ENCODE measurements at regions not wholly inside any gene's neighbourhood (a gene's known extent, or its start where the extent isn't known, plus 50 kb on each side); places are given as distances from the start of the nearest gene placed in this dataset.

DNA sequence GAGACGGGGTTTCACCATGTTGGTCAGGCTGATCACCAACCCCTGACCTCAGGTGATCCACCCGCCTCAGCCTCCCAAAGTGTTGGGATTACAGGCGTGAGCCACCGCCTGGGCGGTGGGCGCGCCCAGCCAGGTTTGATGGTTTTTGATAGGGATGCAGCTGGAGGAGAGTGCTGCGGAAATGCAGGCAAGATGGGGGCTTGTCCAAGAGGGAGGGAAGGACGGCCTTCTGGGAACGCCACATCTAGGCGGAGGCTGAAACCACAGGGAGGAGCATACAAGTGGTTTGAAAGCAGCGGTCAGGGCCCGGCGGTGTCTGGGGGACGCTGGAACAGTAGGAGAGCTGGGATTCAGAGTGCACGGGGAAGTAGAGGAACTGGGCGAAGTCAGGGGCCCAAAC is 134.6 kb downstream of the VRK1 start:
- DNase-seq: no peak

DNA sequence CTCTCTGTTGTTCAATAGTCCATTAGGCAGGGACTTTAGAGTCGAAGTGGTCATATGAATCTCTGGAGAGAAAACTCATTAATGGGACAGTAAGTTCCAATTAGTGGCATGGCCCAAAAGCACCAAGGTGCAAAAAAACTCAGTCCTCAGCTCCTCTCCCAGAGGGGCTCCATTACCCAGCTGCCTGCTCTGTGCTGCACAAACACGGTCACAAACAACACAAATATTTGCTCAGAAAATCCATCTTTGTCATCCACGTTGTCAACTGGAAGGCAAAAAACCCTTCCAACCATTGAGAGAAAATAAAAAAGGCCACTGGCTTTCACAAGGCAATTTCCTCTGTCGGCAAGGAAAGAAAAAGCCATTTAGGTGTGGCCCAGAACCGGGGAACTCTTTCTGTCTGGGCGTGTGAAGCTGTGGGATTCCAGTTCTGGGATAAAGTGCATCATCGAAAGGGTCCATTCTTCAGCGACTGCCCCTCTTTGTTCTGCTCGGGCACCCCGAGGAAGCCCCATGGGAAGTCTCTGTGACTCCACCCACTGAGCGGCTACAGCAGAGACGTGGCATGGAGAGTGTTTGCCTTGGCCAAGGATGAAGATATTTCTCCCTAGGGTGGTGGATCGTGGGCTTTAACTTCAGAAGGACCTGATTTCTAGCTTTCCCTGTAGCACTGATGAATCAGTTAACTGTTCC is 137.6 kb downstream of the VRK1 start:
- no peak for DNase-seq

DNA sequence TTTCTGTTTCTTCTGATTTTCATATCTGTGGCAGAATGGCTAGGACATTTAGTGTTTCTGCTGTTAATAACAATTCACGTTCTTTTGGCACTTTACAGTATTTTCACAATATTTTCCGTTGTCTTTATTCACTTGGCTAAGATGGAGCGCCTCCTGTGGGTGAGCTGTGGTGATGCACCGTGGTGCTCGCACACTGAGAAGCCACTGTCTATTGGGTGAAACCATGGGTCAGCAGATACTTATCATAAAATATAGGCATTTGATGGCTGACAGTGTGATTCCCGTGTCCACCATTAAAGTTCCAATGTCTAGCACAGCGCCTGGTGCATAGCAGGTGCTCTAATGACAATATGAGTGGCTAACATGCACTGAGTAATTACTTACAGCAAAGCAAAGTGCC is 141.8 kb downstream of the VRK1 start:
- no peak for DNase-seq

DNA sequence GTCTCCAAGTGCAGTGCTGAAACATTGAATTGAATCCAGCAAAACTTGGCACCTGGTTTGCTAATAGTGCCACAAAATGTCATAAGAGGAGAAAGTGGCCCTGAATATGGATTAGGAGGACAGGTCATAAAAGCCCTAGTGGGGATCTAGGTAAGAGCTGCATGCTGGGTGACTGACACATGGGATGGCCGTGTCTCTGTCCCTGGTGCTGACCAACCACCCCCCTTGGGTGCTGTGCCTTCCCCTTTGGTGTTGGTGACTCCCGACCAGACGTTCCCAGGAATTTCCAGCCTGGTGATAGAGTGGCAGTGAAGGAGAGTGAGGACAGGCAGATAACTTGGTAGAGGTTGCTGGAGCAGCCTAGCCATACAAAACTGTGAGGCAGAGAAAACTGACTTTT is 142.8 kb downstream of the VRK1 start:
- no peak for DNase-seq

DNA sequence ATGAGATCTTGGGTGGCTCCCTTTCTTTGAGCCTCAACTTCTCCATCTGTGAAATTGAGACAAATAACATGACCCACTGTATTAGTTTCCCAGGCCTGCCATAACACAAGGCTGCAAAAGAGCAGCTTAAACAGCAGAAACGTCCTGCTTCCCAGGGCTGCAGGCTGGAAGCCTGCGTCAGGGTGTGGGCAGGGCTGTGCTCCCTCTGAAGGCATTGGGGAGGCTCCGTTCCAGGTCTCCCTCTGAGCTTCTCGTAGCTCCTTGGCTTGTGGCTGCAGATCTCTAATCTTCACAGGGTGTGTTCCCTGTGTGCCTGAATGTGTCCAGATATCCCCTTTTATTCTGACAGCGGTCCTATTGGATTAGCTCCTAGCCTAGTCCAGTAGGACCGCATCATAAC is 147.1 kb downstream of the VRK1 start:
- DNase-seq: no peak

DNA sequence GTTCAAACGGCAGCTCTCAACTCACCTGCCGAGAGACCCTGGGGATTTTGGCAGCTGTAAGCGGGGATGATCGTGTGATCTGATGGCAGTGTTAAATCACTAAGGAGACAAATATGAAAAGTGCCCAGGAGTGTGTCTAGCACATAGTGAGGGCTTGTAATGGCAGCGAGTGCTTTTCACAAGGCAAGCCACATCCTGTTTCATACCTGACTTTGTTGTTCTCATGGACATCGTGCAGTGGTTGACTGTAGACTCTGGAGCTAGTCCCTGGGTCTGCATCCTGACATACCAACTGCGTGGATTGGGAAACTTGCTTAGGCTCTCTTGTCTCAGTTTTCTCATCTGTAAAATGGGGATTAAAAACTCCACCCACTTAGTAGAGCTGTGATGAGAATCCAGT is 148.5 kb downstream of the VRK1 start:
- DNase-seq: no peak

DNA sequence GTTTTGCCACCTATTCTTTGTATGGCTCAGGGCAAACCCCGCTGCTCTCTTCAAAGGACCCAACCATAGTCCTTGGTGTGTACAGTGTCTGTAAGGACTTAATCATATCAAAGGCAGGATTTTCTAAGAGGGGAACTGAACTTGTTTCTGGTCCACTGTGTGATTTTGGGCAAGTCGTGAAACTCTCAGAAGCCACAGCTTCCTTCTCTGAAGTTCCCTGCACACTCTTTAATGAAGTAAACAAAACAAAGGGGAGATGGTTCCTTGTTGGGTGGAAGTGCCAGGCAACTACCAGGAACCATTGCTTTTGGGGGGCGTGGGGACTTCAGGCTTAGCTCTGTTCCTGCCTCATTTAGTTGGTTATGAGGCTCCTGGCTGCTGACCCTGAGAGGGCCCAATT is 152.4 kb downstream of the VRK1 start:
- DNase-seq: no peak

DNA sequence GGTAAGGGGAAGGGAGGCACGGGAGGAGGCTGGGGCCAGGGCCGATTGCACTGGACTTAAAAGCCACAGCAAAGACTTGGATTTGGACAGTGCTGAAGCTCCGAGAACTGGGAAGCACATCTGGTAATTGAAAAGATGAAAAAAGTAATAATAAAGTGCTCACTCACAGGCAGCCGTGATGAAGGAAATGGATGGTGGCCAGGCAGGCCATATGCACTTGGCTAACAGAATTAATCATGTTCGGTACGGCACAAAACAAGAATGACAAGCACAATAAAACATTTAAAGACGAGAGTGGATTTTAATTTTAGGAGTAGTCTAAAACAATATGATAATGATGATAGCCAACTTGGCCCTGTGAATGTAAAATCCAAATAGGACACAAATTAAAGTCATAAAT is 154.3 kb downstream of the VRK1 start:
- no peak for DNase-seq

DNA sequence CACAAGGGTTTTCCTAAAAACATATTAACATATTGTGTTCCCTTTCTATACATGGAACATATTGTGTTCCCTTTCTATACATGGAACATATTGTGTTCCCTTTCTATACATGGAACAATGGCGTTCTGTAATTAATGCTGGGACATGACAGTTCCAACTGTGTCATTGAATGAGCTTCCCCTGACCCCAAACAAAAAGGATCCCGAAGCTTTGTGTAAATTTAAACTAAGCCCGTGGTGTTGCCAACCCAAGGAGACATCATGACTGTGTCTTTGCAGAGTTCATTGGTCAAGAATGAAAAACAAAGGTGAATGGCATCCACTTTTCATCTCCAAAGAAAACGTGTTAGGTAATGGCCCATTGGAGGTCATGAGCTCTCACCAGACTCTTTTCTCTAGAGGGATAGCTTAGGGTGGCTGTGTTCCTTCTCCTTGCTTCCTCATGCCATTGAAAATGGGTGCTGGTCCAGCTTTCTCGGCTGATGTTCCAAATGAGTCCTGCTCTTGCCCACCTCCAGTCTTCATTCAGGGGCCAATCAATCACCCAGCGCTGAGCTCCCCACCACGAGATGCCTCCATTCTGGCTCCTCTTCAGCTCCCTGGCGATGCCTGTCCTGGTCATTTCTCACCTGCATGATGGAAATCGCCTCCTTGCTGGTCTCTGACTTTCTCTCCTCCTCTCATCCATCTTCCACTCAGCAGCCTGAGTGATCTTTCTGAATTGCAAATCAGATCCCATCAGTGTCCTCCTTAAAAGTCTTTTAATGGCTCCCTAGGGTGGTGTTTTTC is 156.1 kb downstream of the VRK1 start:
- DNase-seq: no peak

DNA sequence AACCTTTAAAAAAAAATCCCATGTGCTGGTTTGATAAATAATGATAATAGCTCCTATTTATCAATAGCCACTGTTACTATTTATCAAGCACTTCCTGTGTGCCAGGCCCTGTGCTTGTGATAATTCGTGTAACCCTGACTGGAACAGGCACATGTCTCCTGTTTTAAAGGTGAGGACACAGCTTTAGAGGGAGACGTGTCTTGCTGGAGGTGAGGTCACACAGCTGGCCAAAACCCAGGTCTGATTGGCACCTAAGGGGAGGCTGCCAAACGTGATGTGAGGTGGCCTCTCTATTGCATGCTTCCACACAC is 156.6 kb downstream of the VRK1 start:
- no peak for DNase-seq

DNA sequence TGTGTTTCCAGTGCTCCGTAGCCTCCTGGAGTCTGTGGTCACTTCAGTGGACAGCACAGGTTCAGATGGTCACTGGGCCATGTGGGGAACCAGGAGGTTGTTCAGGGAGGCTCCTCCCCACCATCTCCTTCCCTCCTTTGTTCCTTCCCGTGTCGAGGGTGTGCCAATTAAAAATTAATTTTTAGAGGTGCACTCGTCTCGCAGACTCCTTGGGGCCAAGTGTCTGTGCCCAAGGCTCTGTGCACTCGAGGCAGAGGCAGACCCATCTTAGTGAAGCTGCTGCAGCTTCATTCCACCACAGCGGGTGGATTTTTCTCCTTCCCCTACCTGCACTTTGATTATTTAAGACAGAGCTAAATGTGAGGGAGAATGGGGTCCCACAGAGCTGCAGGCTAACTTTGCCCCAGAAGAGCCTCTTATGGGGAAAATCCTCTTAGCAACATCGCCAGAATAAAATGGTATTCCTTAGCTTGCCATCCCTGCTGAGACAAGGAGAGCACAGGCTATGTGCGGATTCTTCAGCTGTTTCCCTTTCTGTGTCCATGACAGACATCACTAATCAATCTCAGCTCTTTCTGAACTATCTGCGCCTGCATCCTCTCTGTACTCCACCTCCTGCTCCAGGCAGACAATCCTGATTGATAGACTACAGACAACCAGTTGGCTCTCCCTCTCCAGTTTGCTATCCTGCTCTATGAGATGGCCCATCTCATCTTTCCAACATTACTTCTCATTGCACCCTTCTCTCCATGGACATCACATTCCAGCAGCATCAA is 159.5 kb downstream of the VRK1 start:
- no peak for DNase-seq

DNA sequence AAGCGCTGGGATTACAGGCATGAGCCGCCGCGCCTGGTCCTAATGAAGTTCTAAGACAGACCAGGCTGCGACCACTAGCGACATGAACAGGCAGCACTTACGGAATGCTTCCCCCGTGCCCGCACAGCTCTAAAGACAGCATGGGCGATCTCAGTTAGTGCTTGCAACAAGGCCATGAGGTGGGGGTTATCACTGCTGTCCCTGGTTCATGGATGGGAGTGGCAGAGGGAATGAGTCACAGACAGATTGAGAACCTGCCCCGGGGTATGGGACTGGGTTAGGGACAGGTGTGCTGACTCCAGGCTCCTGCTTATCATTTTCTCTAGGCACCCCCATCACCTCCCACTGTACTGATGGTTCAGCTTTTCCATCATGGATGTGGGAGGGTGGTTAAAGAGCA is 160.9 kb downstream of the VRK1 start:
- DNase-seq: no peak

DNA sequence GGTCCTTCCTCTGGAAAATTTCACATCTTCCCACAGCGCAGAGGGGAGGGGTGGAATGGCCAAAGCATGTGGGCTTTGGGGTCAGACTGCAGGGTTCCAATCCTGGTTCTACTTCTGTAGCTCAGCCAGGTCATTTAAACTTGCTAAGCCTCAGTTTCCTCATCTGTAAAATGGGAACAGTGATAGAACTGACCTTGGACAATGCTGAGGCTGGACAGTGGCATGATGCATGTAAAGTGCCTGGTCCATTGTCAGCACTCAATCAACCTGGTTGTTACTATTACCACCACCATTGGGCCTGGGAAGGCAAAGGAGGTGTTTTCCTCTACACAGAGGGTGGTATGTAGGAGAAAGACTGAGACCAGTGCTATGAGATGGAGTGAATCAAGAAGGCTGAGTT is 162.8 kb downstream of the VRK1 start:
- DNase-seq: no peak

DNA sequence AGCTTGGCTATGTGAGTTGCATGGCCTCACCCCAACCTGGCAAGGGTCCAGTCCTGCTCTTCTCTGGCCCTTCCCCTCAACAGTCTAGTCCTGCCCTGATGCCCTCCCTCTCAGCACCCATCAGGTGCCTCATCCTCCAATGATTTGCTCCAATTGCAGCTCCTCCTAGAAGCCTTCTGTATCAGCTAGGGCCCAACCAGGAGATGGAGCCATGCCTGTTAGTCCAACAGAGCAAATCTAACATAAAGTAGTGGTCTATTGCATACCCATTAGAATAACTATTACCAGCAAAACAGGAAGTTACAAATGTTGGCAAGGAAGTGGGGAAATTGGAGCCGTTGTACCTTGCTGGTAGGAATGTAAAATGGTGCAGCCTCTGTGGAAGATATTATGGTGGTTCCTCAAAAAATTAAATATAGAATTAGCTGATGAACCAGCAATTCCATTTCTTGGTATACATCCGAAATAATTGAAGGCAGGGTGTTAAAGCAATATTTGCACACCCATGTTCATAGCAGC is 163.5 kb downstream of the VRK1 start:
- no peak for DNase-seq

DNA sequence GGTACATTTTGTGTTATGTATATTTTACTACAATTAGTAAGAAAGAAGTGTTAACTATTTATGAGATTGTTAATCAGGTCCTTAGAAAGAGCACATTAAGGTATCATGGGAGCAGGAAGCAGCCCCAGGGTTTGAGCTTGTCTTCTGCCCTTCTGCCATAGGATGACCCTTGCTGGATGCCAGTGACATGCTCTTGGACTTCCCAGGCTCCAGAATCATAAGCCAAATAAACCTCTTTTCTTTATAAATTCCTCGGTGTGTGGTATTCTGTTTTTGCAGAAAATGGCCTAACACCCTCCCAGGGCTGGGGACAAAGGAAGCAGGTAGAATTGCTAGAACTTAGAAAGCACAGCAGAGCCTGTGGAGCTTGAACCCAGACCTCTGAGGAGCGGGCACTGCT is 164.7 kb downstream of the VRK1 start:
- no peak for DNase-seq

DNA sequence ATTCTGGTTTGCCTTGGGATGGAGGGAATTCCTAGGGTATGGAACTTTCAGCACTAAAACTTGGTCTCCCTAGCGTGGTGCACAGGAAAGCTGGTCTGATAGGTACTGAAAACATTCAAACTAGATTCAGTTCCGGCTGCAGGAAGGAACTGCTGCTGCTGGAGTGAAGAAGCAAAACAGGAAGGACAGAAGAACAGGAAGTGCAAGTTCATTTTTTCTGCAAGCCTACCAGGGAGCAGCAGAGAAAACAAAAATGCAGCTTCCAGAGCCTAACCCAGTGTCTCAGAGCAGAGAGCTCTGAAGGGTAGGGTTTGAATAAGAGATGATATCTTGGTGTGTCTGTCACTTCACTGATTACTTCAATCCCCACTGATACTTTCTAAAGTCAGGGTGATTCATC is 165.2 kb downstream of the VRK1 start:
- no peak for DNase-seq

DNA sequence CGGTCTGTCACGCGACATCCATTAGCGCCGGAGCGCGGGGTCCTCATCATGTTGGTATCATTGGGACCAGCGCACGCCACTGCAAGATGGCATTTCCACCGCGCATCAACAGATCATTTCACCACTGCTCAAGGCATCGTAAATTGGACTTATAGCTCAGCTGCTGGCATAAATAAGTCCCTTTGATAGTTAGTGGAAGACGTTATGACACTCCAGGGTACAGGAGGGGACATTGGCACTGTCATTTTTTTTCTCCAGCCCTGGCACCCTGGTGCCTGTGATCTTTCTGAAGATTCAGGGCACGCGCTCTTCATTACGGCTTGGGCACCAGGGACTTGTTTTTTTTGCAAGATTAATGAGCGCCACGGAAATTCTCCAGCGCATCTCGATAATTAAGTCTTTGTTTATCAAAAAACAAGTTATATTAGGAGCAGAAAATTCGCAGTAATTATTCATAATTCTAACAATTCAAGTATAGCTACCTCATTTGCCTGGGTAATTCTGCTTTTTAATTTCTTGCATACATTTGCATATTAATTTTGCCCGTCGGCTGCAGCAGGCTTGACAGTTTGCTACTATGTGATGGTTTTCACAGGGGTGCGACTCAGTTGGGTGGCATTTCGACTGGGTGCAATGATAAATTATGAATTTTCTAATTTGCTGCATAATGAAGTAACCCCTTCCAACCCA is 167.7 kb downstream of the VRK1 start:
- DNase-seq: no peak

DNA sequence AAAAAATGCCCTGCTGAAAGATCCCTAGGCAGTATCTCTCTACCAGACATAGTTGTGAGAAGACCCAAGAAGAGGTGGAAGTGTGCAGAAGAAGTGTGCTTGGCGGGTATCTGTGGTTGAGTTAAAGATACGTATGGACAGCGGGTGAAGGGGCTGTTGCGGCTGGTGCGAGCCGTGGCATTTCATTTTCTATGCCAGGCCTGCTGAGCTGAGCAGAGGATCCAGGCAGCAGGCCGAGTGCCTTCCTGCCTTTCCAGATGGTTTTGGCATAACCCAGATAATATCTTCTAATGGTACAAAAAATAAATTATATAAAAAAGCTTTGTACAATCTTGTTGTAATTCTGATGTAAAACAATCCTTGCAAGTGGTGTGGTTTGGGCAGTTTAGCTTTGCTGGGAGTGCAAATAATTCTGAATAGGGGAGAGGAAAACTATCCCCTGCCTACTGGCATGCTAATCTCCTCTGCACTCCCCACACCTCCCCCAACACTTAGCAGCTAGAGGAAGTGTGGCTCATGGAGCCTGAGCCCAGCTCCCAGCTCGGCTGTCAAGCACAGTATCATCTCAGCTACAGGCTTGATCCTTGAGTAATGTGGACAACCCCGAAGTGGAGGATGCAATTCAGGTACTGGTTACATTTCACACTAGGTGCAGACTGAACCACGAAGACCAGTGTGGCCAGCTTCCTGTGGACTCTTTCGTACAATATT is 168.9 kb downstream of the VRK1 start:
- no peak for DNase-seq

DNA sequence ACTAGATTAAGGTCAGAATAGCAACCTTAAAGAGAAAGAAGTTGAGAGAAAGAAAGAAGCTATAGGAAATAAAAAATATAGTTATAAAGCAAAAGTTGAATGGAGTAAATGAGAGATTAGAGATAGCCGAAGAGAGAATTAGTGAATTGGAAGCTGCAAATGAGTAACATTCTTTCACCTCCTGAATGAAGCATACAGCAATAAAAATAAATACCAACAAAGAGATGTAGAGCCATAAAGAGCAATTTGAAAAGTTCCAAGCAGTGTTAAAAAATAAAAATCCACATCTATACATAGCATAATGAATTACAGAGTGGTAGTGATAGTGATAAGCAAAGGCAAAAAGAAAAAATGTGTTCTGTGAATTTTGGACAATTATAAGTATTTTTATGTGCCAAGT is 177.9 kb downstream of the VRK1 start:
- no peak for DNase-seq

DNA sequence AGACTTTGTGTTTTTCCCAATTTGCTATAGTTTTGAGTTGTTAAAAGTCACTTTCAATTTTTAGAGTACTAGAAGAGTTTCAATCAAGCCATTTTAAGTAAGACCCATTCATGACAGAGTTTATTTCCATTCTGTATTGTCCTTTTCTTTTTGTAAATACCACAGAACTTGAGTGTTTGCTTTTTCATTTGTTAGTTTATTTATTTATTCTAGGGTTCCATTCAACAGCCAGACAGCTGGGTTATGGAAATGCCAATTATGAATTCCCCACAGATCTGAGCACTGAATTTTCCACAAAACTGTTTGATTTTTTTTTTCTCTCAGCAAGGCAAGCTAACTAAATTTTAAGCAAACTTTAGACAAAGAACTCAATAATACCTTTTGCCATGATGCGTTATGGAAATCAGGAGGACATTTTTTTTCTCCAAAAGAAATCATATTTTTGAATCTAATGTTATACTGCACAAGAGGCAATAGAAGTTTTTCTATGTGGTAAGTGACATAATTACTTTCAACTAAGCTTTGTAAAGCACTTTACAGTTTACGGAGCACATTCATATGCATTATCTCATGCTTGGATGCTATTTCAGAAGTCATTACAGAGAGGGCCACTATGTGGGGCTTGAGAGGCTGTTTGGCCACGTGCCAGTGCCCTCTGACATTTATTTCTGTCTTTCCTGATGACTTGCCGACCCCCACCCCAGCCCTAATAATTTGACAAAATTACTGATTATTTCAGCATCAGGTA is 181.5 kb downstream of the VRK1 start:
- DNase-seq: peak; percentile 36

DNA sequence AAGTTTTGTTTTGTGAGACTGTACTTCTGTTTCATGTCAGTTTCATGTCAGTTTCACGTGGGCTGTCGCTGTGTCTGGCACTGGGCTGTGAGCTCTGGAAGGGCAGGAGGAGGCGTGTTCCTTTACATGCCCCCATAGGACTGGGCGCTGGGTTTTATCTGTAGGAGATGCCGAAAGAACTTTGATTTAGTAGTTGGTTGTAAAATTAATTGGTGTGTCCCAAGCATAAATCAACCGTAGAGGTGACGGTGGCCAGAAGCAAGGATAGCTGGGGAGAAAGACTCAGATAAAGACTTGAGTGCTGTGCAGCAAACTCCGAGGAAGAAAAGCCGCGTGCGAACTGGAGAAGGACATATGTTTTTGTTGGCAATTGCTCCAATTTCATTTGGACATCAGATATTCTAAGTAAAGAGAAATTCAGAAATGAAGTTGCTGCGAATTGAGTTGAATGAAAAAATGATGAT is 182.5 kb downstream of the VRK1 start:
- peak; percentile 27 for DNase-seq

DNA sequence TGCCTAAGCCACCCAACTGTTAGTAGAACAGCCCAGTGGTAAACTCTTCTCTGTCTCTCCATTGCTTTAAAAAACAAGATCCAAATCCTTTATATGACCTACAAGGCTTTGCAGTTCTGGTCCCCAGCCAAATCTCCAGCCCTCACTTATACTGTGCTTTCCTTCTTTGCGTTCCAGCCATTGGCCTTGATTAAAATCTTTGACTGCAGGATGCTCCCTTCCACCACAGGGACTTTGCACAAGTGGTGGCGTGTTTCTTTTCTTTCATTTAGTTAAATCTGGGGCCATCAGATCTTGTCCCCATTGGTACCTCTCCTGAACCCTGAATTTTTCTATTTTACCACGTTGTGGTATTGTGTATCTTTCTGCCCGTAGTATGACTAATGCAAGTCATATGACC is 183.7 kb downstream of the VRK1 start:
- no peak for DNase-seq

Measured in NCI-H2227 treated with DMSO at 0.1 percent for 48 hours (cell line).